SH-SY5Y (cell line): ENCODE measurements at regions not wholly inside any gene's neighbourhood (a gene's known extent, or its start where the extent isn't known, plus 50 kb on each side); places are given as distances from the start of the nearest gene placed in this dataset.

Source experiments
- GATA2 ChIP-seq: IDR thresholded peaks from 2 replicates; pipeline ENCODE4 v1.6.1; 2011; ENCODE audit warnings: mild to moderate bottlenecking, low read depth, low read length
- GATA3 ChIP-seq: IDR thresholded peaks from 2 replicates; pipeline ENCODE4 v1.6.1; 2011; ENCODE audit warnings: low read depth, mild to moderate bottlenecking, low read length, moderate library complexity

- TF ChIP-seq GATA3 = no peak
- no peak for TF ChIP-seq GATA2
These were observed 74.8 kb downstream of the CETN3 start for GRCh38 chr5:90334741-90335140.
